HUES6 (cell line): ENCODE measurements at regions not wholly inside any gene's neighbourhood (a gene's known extent, or its start where the extent isn't known, plus 50 kb on each side); places are given as distances from the start of the nearest gene placed in this dataset.

Experiments used
- H3K27ac ChIP-seq: 2 replicates; pipeline ENCODE4 v1.7.0; 2013; ENCODE audit warnings: low read depth, mild to moderate bottlenecking, low read length, inconsistent platforms
- H3K27me3 ChIP-seq: 2 replicates; pipeline ENCODE4 v1.6.1; 2013; ENCODE audit warnings: low read length; ENCODE audit not compliant: control insufficient read depth, insufficient read depth
- H3K36me3 ChIP-seq: 2 replicates; pipeline ENCODE4 v1.6.1; 2013; ENCODE audit warnings: low read length; ENCODE audit not compliant: control insufficient read depth, insufficient read depth
- H3K4me1 ChIP-seq: 2 replicates; pipeline ENCODE4 v1.6.1; 2013; ENCODE audit warnings: low read length; ENCODE audit not compliant: control insufficient read depth, insufficient read depth
- H3K4me3 ChIP-seq: 2 replicates; pipeline ENCODE4 v1.5.1; 2013; ENCODE audit warnings: low read depth, low read length
- H3K9ac ChIP-seq: one replicate; pipeline ENCODE4 v1.6.1; 2013; ENCODE audit warnings: mild to moderate bottlenecking, low read length
- H3K9me3 ChIP-seq: 2 replicates; pipeline ENCODE4 v1.6.1; 2013; ENCODE audit warnings: low read depth, low read length; ENCODE audit not compliant: control insufficient read depth, insufficient read depth

- Histone ChIP-seq H3K9ac (no peak overlapping the region), H3K4me3 (no peak overlapping the region), H3K27me3 (no peaks in the 10 kb centered on the region), H3K4me1 (no peaks in the 10 kb centered on the region), H3K36me3 (no peaks in the 10 kb centered on the region), H3K27ac (no peak overlapping the region), H3K9me3 (no peaks in the 10 kb centered on the region)
Measured at GRCh38 chr4:155532373-155533085, 134.1 kb upstream of the GUCY1A1 start.

- H3K9me3 ChIP-seq, result no peaks in the 10 kb centered on the region
- H3K4me1 ChIP-seq, result no peaks in the 10 kb centered on the region
- H3K36me3 ChIP-seq, result no peaks in the 10 kb centered on the region
- no peaks in the 10 kb centered on the region for H3K27me3 ChIP-seq
- H3K9ac ChIP-seq, result no peak overlapping the region
- H3K27ac ChIP-seq, result no peak overlapping the region
- H3K4me3 ChIP-seq, result no peak overlapping the region
Measured at GRCh38 chr4:155530857-155531256, 135.8 kb upstream of the GUCY1A1 start.

GRCh38 chr4:155530290-155530689 is 136.4 kb upstream of the GUCY1A1 start:
- Histone ChIP-seq H3K9ac (no peak overlapping the region), H3K27ac (no peak overlapping the region), H3K9me3 (no peaks in the 10 kb centered on the region), H3K4me1 (no peaks in the 10 kb centered on the region), H3K4me3 (no peak overlapping the region), H3K36me3 (no peaks in the 10 kb centered on the region), H3K27me3 (no peaks in the 10 kb centered on the region)

DNA sequence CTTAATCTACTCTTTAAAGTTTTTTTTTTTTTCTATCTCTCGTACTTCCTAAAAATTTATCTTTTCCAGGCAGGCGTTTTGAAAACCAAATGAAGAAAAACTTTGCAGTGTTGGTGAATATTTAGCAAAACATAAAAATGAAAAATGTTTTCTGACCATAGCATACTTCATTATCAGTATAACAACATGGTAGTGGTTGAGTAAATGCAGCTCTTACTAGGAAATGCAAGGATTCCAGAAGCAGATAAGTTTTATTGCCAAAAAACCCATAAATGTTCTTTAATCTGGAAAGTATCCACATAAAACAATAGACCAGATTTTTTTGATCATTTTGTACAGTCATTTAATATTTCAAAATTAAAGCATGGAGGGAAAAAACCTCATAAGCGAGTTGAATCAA is 136.9 kb upstream of the GUCY1A1 start:
- Histone ChIP-seq H3K27ac (no peak overlapping the region), H3K4me1 (no peaks in the 10 kb centered on the region), H3K36me3 (no peaks in the 10 kb centered on the region), H3K9me3 (no peaks in the 10 kb centered on the region), H3K27me3 (no peaks in the 10 kb centered on the region), H3K4me3 (no peak overlapping the region), H3K9ac (no peak overlapping the region)

- no peaks in the 10 kb centered on the region for H3K9me3 ChIP-seq
- H3K4me1 ChIP-seq, result no peaks in the 10 kb centered on the region
- H3K9ac ChIP-seq, result no peak overlapping the region
- no peaks in the 10 kb centered on the region for H3K36me3 ChIP-seq
- H3K27ac ChIP-seq, result no peak overlapping the region
- H3K27me3 ChIP-seq, result no peaks in the 10 kb centered on the region
- no peak overlapping the region for H3K4me3 ChIP-seq
Measured at GRCh38 chr4:155529272-155529671, 137.4 kb upstream of the GUCY1A1 start.

DNA sequence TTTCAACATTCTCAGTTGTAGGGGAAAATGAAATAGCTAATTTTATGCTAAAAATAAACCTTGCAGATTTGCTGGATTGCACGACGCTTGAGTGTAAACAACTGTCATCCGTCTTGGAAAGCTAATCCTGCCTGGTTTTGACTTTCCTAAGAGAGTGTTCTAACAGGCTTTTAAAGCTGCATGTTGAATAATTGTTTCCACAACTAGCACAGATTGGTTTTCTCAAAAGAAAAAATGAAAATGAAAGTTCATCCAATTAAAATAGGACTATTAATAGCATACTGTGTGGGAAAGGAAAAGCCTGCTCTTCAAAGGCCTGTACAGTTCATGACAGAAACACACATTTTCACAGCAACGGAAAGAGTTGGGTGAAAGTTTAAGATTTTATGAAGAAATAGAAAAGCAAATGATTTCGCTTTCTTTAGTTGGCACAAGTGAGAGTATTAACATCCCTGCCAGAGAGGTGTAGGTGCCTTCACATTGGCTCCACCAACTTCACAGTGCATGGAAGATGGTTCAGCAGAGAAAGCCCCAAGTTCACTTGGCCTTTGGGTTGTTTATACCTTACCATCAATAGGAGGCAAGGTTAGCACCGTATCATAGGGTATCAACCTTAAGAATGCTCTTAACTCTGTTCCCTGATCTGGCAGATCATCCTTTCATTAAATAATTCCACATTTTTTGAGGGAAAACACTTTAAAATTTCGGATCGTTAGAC is 140.0 kb upstream of the GUCY1A1 start:
- no peaks in the 10 kb centered on the region for H3K36me3 ChIP-seq
- no peak overlapping the region for H3K4me3 ChIP-seq
- H3K4me1 ChIP-seq, result no peaks in the 10 kb centered on the region
- H3K9ac ChIP-seq, result no peak overlapping the region
- H3K27ac ChIP-seq, result no peak overlapping the region
- H3K27me3 ChIP-seq, result no peaks in the 10 kb centered on the region
- H3K9me3 ChIP-seq, result 0 out of 2 replicates have a peak, but pooled peaks cover 3% of the 10 kb centered on the region

DNA sequence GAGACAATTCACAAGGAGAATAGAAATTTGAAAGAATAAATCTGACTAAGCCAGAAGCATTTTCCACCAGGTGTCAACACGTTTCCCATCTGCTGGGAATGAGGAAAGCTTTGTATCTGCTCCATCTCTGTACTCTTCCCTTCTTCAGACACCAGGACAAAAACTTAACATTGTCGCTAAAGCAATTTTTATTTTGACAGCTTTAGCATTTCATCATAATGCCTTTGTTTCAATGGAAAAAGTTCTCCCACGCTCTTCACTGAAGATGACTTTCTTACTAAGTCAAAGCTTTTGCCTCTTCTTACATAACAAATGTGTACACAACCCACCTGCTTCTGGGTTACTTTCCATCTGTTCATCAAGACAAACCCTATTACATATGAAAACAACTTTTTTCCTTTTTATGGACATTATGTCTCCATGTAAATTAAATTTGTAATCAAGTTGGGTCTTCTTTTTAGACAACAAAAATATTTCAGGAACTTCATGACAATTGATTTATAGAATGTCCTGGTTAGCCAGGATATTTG is 141.7 kb upstream of the GUCY1A1 start:
- Histone ChIP-seq H3K9me3 (0 out of 2 replicates have a peak, but pooled peaks cover 13% of the 10 kb centered on the region), H3K27me3 (no peaks in the 10 kb centered on the region), H3K27ac (no peak overlapping the region), H3K4me3 (no peak overlapping the region), H3K4me1 (no peaks in the 10 kb centered on the region), H3K9ac (no peak overlapping the region), H3K36me3 (no peaks in the 10 kb centered on the region)

GRCh38 chr4:155523358-155523757 is 143.3 kb upstream of the GUCY1A1 start:
- 0 out of 2 replicates have a peak, but pooled peaks cover 13% of the 10 kb centered on the region for H3K9me3 ChIP-seq

GRCh38 chr4:155522201-155522600 is 144.4 kb upstream of the GUCY1A1 start:
- H3K9me3 ChIP-seq, result 0 out of 2 replicates have a peak, but pooled peaks cover 13% of the 10 kb centered on the region
- no peaks in the 10 kb centered on the region for H3K36me3 ChIP-seq
- no peaks in the 10 kb centered on the region for H3K27me3 ChIP-seq
- no peak overlapping the region for H3K9ac ChIP-seq
- H3K4me3 ChIP-seq, result no peak overlapping the region
- H3K27ac ChIP-seq, result no peak overlapping the region
- H3K4me1 ChIP-seq, result no peaks in the 10 kb centered on the region

More at GRCh38 chr4:155523358-155523757, 143.3 kb upstream of the GUCY1A1 start:
- no peak overlapping the region for H3K4me3 ChIP-seq
- H3K27me3 ChIP-seq, result no peaks in the 10 kb centered on the region
- H3K4me1 ChIP-seq, result no peaks in the 10 kb centered on the region
- no peak overlapping the region for H3K9ac ChIP-seq
- no peaks in the 10 kb centered on the region for H3K36me3 ChIP-seq
- H3K27ac ChIP-seq, result no peak overlapping the region

GRCh38 chr4:155521382-155521781 is 144.6 kb upstream of the MAP9 start:
- H3K27ac ChIP-seq, result no peak overlapping the region
- H3K4me3 ChIP-seq, result no peak overlapping the region
- H3K27me3 ChIP-seq, result no peaks in the 10 kb centered on the region
- H3K4me1 ChIP-seq, result no peaks in the 10 kb centered on the region
- H3K9me3 ChIP-seq, result 0 out of 2 replicates have a peak, but pooled peaks cover 13% of the 10 kb centered on the region
- H3K9ac ChIP-seq, result no peak overlapping the region
- no peaks in the 10 kb centered on the region for H3K36me3 ChIP-seq

DNA sequence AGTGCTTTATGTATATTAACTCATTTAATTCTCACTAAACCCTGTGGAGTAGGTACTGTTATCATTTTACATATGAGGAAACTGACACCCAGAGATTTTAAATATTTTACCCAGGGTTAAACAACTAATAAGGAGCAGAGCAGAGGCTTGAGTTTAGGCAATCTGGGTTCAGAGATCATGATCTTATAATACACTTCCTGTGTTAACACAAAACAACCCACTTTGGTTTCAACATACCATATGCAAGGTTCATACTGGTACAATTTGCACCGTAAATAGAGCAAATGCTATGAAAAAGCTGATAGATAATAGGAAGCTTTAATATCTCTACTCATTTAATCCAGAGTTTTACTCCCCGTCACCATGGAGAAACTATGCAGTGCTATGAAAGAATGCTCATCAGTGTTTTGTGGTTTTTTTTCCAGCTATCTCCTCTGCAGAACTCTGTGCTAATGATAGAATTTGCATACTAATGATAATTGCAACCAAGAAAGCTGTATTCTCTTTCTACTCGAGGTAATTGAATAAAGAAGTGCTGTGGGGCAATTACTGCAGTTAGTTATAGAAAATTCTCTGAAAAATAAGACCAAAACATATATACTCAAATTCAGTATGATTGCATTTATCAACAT is 138.8 kb upstream of the MAP9 start:
- no peak overlapping the region for H3K9ac ChIP-seq
- no peaks in the 10 kb centered on the region for H3K9me3 ChIP-seq
- no peaks in the 10 kb centered on the region for H3K4me1 ChIP-seq
- H3K4me3 ChIP-seq, result no peak overlapping the region
- no peaks in the 10 kb centered on the region for H3K36me3 ChIP-seq
- H3K27me3 ChIP-seq, result no peaks in the 10 kb centered on the region
- no peak overlapping the region for H3K27ac ChIP-seq
